Activated CD8-positive, alpha-beta memory T cell treated with anti-CD3 and anti-CD28 coated beads, Interleukin-2, amount 10 ng/mL, durations not matched to agents 7 days and 5 days (primary cell): ENCODE measurements at regions not wholly inside any gene's neighbourhood (a gene's known extent, or its start where the extent isn't known, plus 50 kb on each side); places are given as distances from the start of the nearest gene placed in this dataset.
"Not testable (repeated sequence)": the region's sequence is repeated elsewhere in the genome, so short reads cannot be mapped to it uniquely, and the experiment has no call there.

Experiments used
- ATAC-seq: fragments of 150-1000 bp; cut with Tn5 transposase; one replicate; pipeline ENCODE4 v1.10.0; 2021; ENCODE audit warnings: moderate library complexity
- CTCF ChIA-PET: fragments of 350-600 bp; sonication (Branson Sonifier 250); formaldehyde crosslinking; loops from one replicate; lab custom pipeline; 2021; ENCODE audit warnings: antibody characterized with exemption; lab: Charles Lee
- DNase-seq: peaks from one replicate; pipeline ENCODE4 v3.0.0-alpha.2; 2020
- H3K27ac Mint-ChIP-seq: one replicate; pipeline ENCODE4 v1.8.0; 2021; ENCODE audit warnings: mild to moderate bottlenecking, mixed read lengths
- H3K27me3 Mint-ChIP-seq: one replicate; pipeline ENCODE4 v1.8.0; 2021; ENCODE audit warnings: mixed read lengths
- H3K36me3 Mint-ChIP-seq: one replicate; pipeline ENCODE4 v1.8.0; 2021; ENCODE audit warnings: mild to moderate bottlenecking, mixed read lengths
- H3K4me1 Mint-ChIP-seq: one replicate; pipeline ENCODE4 v1.8.0; 2021; ENCODE audit warnings: mixed read lengths
- H3K4me3 Mint-ChIP-seq: one replicate; pipeline ENCODE4 v1.8.0; 2021; ENCODE audit warnings: mild to moderate bottlenecking, moderate library complexity, mixed read lengths
- H3K9me3 Mint-ChIP-seq: one replicate; pipeline ENCODE4 v1.8.0; 2022; ENCODE audit warnings: low read depth, mixed read lengths

DNA sequence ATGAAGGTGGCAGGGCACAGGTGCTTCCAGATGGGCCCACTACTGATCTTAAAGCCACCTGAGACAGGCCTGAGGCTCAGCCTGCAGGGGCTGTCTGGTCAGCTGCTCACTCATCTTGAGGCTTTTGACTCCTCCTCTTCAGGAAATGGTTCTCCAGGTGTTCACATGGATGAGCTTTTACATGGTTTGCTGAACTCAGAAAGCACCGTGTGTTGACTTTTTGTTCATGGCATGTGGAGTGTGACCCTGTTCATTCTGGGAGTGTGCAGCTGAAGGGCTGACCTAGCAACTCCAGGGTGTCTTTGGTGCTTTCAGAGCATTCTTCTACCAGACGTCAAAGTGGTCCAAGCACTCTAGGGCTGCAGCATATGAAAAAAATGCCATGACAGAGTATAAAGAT is 111.1 kb downstream of the CCNG2 start:
- no peaks in the 10 kb centered on the region for H3K4me1 Mint-ChIP-seq
- no peak overlapping the region for H3K4me3 Mint-ChIP-seq
- H3K9me3 Mint-ChIP-seq: no peaks in the 10 kb centered on the region
- no peak overlapping the region for H3K27ac Mint-ChIP-seq
- H3K27me3 Mint-ChIP-seq: no peaks in the 10 kb centered on the region
- ATAC-seq (no peak), DNase-seq (no peak)
- H3K36me3 Mint-ChIP-seq: no peaks in the 10 kb centered on the region
- CTCF ChIA-PET: no interaction called here

DNA sequence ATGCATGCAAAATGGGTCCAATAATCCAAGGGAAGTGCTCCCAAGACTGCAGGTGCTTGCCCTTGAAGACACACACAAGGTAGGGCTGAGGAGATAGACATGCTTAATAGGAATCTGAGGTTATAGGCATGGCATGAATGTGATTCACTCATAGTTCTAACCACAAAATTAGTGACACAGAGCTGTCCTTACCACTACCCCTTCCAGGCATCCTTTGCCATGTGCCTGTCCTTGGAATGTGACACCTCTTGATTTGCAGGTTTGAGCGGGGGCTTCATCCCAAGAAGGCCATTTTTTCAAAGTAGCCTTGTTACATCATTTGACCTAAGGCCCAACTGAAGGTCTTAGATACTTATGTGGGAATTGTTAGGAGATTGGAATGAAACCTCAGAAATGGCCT is 112.5 kb downstream of the CCNG2 start:
- H3K4me3 Mint-ChIP-seq: no peak overlapping the region
- no peaks in the 10 kb centered on the region for H3K9me3 Mint-ChIP-seq
- no peaks in the 10 kb centered on the region for H3K4me1 Mint-ChIP-seq
- CTCF ChIA-PET: no interaction called here
- H3K27ac Mint-ChIP-seq: no peak overlapping the region
- DNase-seq (no peak), ATAC-seq (no peak)
- no peaks in the 10 kb centered on the region for H3K36me3 Mint-ChIP-seq
- no peaks in the 10 kb centered on the region for H3K27me3 Mint-ChIP-seq

DNA sequence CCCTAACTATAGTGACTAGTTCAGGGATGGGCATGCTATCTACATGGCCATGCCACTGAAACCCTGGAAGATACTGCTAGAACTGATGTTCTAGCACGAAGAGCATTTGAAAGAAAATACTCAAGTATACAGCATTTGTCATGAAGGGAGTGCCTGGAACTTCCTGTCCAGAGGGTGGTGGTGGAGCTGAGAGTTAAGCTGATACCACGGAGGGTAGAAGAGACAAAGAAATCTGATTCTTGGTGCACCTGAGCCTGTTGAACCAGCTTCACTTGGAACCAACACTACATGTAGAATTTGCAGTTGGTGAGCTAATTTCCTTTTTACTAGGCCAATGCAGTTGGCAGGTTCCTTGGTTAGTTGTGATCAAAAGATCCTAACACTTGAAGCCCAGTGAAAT is 116.4 kb downstream of the CCNG2 start:
- ATAC-seq (no peak), DNase-seq (no peak)
- Mint-ChIP-seq H3K36me3 (no peaks in the 10 kb centered on the region), H3K4me1 (no peaks in the 10 kb centered on the region), H3K9me3 (no peaks in the 10 kb centered on the region), H3K4me3 (no peak overlapping the region), H3K27ac (no peak overlapping the region), H3K27me3 (no peaks in the 10 kb centered on the region)
- CTCF ChIA-PET: no interaction called here

DNA sequence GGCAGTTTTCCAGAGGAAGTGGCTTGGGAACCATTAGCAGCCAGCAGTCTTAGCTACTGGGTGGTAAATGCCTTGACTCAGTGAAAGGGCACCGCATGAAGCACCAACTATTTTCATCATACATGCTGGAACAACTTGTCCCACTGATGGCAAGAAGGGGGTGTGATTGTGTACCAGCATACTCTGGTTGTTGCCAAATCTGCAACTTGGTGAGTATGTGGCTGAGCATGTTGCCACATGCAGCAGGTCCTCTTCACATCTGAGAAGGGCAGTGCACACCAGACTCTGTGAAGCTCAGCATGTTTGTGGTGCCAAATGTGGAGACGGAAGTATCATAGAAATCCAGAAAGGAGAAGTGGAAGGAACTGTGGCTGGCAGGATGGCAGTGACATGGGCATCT is 122.1 kb downstream of the CCNG2 start:
- H3K9me3 Mint-ChIP-seq, CTCF ChIA-PET, H3K27me3 Mint-ChIP-seq: not testable (repeated sequence)

DNA sequence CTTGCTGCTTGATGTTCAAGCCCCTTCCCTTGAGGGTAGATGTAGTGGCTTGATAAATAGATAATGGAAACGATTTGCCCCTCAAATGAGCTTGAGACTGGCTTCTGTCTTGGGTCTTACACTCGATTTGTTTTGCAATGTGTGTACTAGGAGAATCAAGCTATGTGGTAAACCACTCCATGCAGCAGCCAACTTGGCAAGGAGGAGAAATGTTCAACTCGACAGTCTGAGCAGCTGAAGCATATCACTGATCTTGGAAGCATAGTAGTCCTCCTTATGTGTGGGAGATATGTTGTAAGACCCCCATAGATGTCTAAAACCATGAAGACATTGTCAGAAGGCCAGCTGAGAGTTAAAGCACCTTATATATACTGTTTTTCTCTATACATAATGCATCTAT is 125.3 kb downstream of the CCNG2 start:
- Mint-ChIP-seq H3K4me3 (no peak overlapping the region), H3K4me1 (no peaks in the 10 kb centered on the region), H3K9me3 (no peaks in the 10 kb centered on the region), H3K27me3 (peaks cover 6% of the 10 kb centered on the region), H3K27ac (no peak overlapping the region), H3K36me3 (no peaks in the 10 kb centered on the region)
- DNase-seq: no peak
- ATAC-seq: no peak
- CTCF ChIA-PET: no interaction called here

More for the DNA sequence above, 122.1 kb downstream of the CCNG2 start:
- DNase-seq, ATAC-seq, H3K4me1 Mint-ChIP-seq, H3K36me3 Mint-ChIP-seq, H3K4me3 Mint-ChIP-seq, H3K27ac Mint-ChIP-seq: not testable (repeated sequence)

DNA sequence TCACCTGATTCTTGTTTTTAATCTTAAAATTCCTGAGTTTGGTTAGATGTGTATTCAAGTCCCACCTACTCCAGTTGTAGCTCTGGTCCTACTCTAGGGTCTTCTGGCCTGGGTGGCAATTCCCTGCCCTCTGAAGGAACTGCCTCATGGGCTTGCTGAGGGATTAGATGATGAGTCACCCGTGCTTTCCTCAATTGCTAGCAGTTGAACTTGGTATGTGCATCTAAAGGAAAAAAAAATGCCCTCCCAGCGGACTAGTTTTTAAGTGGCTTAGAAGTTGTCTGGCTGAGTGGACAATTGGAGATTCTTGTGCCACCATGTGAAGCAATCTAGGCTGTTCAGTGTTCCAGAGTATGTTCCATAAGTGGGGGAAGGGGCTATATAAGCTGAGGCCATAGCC is 127.0 kb downstream of the CCNG2 start:
- H3K36me3 Mint-ChIP-seq: no peaks in the 10 kb centered on the region
- CTCF ChIA-PET: interaction anchor here (1.0 kb wide), 1 partner anchor 23 kb away, joined by 3 read pairs; no protein-coding TSS in a partner anchor
- H3K9me3 Mint-ChIP-seq: no peaks in the 10 kb centered on the region
- peaks cover 9% of the 10 kb centered on the region for H3K27me3 Mint-ChIP-seq
- DNase-seq (no peak), ATAC-seq (no peak)
- no peaks in the 10 kb centered on the region for H3K4me1 Mint-ChIP-seq
- no peak overlapping the region for H3K27ac Mint-ChIP-seq
- no peak overlapping the region for H3K4me3 Mint-ChIP-seq

DNA sequence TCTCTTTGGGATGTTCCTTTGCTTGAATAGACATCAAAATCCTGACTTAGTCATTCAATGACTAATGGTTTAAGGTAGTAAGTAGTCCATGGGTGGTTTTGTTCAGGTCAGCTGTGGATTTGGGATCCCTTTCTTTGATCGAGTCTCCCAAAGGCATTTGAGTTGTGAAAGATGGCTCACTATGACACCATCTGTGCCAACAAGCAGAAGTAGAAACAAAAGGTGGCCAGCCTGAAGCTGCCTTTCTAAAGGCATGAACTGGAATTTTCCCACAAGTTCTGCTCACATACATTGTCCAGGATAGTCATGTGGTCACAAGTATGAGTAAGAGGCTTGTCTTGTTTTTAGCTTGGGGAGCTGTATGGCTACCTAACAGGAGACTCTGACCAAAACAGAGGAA is 129.9 kb downstream of the CCNG2 start:
- no peaks in the 10 kb centered on the region for H3K36me3 Mint-ChIP-seq
- no peak overlapping the region for H3K4me3 Mint-ChIP-seq
- no peaks in the 10 kb centered on the region for H3K4me1 Mint-ChIP-seq
- CTCF ChIA-PET: no interaction called here
- DNase-seq (no peak), ATAC-seq (no peak)
- no peak overlapping the region for H3K27ac Mint-ChIP-seq
- no peaks in the 10 kb centered on the region for H3K9me3 Mint-ChIP-seq
- peaks cover 9% of the 10 kb centered on the region for H3K27me3 Mint-ChIP-seq

DNA sequence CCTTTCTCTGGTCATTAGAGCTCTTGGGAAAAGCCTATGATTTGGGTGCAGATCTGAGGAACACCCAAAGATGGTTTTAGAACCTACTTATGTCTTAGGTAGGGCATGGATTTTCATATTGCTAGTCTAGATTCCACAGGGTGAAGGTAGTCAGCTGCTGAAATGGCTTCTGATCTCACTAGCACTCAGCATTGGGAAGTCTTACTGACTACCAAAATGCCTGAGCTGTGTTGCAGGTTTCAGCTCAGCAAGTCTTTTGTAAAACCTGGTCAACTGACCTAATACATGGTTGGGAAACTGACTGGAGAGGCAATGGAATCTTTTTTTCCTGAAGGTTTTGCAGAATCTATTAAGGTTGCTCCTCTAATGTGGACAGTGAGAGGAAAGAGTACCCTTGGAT is 136.4 kb downstream of the CCNG2 start:
- Mint-ChIP-seq H3K9me3 (no peaks in the 10 kb centered on the region), H3K36me3 (no peaks in the 10 kb centered on the region), H3K27me3 (peaks cover 11% of the 10 kb centered on the region), H3K4me3 (no peak overlapping the region), H3K4me1 (no peaks in the 10 kb centered on the region), H3K27ac (no peak overlapping the region)
- DNase-seq (no peak), ATAC-seq (no peak)
- CTCF ChIA-PET: interaction anchor here (0.5 kb wide), 1 partner anchor 119 kb away, joined by 4 read pairs; no protein-coding TSS in a partner anchor

DNA sequence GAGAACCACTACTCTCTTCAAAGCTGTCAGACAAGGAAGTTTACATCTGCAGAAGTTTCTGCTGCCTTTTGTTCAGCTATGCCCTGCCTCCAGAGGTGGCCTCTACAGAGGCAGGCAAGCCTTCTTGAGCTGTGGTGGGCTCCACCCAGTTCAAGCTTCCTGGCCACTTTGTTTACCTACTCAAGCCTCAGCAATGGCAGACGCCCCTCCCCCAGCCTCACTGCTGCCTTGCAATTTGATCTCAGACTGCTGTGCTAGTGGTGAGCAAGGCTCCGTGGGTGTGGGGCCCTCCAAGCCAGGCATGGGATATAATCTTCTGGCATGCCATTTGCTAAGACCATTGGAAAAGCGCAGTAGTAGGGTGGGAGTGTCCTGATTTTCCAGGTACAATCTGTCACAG is 144.0 kb downstream of the CCNG2 start:
- H3K9me3 Mint-ChIP-seq, H3K4me1 Mint-ChIP-seq, H3K4me3 Mint-ChIP-seq, DNase-seq, H3K36me3 Mint-ChIP-seq, CTCF ChIA-PET, ATAC-seq, H3K27ac Mint-ChIP-seq: not testable (repeated sequence)
- peaks cover 35% of the 10 kb centered on the region for H3K27me3 Mint-ChIP-seq

DNA sequence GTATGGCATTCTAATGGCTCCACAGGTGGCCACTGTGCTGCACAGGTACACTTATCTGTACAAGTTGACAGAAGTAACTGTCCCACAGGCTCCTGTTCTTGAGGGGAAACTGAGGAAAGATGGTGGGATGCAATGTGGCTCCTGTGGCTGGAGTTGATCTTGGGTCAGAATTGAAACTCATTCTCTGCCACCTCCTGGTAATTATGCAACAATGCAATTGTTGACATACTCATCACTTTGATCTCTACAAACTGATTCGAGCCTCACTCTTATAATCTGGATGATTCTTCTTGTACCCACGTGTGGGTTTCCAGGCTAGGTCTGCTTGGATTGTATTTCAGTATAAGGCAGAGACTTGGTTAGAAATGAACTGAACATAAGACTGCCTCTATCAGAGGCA is 148.8 kb downstream of the CCNG2 start:
- H3K27ac Mint-ChIP-seq: no peak overlapping the region
- H3K4me1 Mint-ChIP-seq: no peaks in the 10 kb centered on the region
- DNase-seq: no peak
- no peak overlapping the region for H3K4me3 Mint-ChIP-seq
- H3K9me3 Mint-ChIP-seq: no peaks in the 10 kb centered on the region
- H3K27me3 Mint-ChIP-seq: peaks cover 14% of the 10 kb centered on the region
- ATAC-seq: no peak
- CTCF ChIA-PET: no interaction called here
- H3K36me3 Mint-ChIP-seq: no peaks in the 10 kb centered on the region

DNA sequence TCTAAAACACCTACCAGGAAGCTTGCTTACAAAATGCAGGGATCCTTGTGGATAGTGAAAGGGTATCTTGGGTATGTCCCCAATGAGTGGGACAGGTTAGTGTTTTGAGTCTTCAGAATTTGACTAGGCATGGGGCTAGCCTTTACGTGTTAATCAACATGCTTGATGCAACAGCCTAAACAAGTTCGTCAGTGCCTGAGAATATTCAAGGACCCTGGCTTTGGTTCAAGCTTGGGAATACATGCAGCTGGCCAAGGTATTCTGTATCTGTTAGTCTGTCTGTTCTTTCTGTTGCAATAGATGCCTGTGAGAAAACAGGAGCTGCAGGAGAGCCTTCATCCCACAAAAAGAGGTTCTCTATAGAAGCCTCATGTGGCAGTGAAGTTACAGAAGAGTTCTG is 149.5 kb downstream of the CCNG2 start:
- no peaks in the 10 kb centered on the region for H3K36me3 Mint-ChIP-seq
- ATAC-seq (no peak), DNase-seq (no peak)
- H3K4me1 Mint-ChIP-seq: no peaks in the 10 kb centered on the region
- H3K9me3 Mint-ChIP-seq: no peaks in the 10 kb centered on the region
- H3K27me3 Mint-ChIP-seq: peaks cover 16% of the 10 kb centered on the region
- no peak overlapping the region for H3K4me3 Mint-ChIP-seq
- H3K27ac Mint-ChIP-seq: no peak overlapping the region
- CTCF ChIA-PET: interaction anchor here (1.6 kb wide), 1 partner anchor 66 kb away, joined by 4 read pairs; no protein-coding TSS in a partner anchor

DNA sequence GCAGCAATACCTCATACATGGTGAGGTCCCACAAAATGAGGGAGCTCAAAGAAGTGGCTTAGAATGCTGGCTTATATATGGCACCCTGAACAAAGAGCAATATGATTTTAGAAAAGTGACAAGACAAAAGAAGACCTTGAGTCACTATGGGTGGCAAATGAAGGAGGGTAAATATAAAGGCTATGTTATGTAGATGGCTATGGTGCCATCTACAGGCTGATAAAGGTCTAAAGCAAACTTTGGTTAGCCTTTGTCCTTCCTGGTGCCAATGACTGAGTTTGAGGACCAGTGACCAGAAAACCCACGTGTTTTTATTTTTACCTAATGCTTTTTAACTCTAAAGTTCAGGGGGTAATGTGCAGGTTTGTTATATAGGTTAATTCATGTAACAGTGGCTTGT is 151.8 kb downstream of the CCNG2 start:
- H3K36me3 Mint-ChIP-seq: no peaks in the 10 kb centered on the region
- DNase-seq (no peak), ATAC-seq (no peak)
- no peak overlapping the region for H3K4me3 Mint-ChIP-seq
- peaks cover 16% of the 10 kb centered on the region for H3K27me3 Mint-ChIP-seq
- H3K4me1 Mint-ChIP-seq: no peaks in the 10 kb centered on the region
- no peaks in the 10 kb centered on the region for H3K9me3 Mint-ChIP-seq
- no peak overlapping the region for H3K27ac Mint-ChIP-seq
- CTCF ChIA-PET: interaction anchor here (0.5 to 1.2 kb wide), 5 partner anchors 48 to 326 kb away, joined by 3 to 5 read pairs (median 4); no protein-coding TSS in a partner anchor

DNA sequence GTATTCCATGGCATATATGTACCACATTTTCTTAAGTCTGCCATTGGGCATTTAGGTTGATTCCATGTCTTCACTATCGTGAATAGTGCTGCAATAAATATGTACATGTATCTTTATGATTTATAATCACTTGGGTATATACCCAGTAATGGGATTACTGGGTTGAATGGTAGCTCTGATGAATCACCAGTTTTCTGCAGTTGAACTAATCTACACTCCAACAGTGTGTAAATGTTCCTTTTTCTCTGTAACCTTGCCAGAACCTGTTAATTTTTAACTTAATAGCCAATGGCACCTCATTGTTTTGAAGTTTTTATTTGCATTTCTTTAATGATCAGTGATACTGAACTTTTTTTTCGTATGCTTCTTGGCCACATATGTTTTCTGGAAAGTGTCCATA is 152.5 kb downstream of the CCNG2 start:
- Mint-ChIP-seq H3K4me1 (no peaks in the 10 kb centered on the region), H3K27me3 (peaks cover 16% of the 10 kb centered on the region), H3K27ac (no peak overlapping the region), H3K36me3 (no peaks in the 10 kb centered on the region), H3K4me3 (no peak overlapping the region), H3K9me3 (no peaks in the 10 kb centered on the region)
- CTCF ChIA-PET: interaction anchor here (0.5 to 1.0 kb wide), 2 partner anchors 47 to 327 kb away, joined by 3 read pairs; no protein-coding TSS in a partner anchor
- no peak for ATAC-seq
- no peak for DNase-seq

DNA sequence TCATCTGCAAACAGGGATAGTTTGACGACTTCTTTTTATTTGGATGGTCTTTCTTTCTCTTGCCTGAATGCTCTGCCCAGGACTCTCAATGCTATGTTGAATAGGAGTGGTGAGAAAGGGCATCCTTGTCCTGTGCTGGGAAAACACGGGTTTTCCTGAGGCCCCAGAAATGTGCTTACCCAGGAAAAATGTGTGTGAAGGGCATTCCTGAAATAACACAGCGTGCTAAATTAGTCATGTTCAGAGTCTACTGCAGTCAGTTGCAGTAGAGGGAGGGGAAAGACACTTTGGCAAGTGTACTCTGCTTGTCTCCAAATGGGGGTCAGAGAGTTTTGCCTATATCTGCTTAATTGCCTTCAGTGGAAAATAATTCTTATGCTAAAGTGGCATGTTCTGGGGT is 153.9 kb downstream of the CCNG2 start:
- Mint-ChIP-seq H3K9me3 (no peaks in the 10 kb centered on the region), H3K27ac (no peak overlapping the region), H3K27me3 (peaks cover 14% of the 10 kb centered on the region), H3K4me1 (no peaks in the 10 kb centered on the region), H3K36me3 (no peaks in the 10 kb centered on the region), H3K4me3 (no peak overlapping the region)
- DNase-seq: no peak
- CTCF ChIA-PET: interaction anchor here (1.1 kb wide), 1 partner anchor 70 kb away, joined by 3 read pairs; no protein-coding TSS in a partner anchor
- ATAC-seq: no peak

DNA sequence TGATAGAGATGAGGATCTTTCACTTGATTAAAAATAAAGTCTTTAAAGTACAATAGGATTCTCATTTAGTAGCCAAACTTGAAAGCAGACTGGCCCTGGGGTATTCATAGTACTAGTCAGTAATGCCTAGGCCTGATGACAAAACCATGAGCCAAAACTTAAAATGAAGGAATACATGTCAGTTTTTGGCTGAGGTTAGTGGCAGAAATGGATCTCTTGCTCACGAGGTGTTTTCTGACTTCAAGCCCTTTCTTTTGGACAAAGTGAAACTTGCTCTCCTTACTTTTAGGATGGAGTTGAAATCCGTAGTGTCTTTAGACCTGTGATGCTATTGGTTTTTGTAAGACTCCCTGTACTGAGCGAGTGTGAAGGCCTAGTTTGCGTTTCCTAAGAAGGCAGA is 157.7 kb downstream of the CCNG2 start:
- H3K27ac Mint-ChIP-seq: no peak overlapping the region
- no peak overlapping the region for H3K4me3 Mint-ChIP-seq
- CTCF ChIA-PET: no interaction called here
- DNase-seq: no peak
- no peak for ATAC-seq
- no peaks in the 10 kb centered on the region for H3K9me3 Mint-ChIP-seq
- H3K36me3 Mint-ChIP-seq: no peaks in the 10 kb centered on the region
- H3K4me1 Mint-ChIP-seq: no peaks in the 10 kb centered on the region
- peaks cover 14% of the 10 kb centered on the region for H3K27me3 Mint-ChIP-seq
